GM13977 (cell line): ENCODE measurements at regions not wholly inside any gene's neighbourhood (a gene's known extent, or its start where the extent isn't known, plus 50 kb on each side); places are given as distances from the start of the nearest gene placed in this dataset.

Experiments
- DNase-seq: peaks from one replicate; pipeline ENCODE4 v3.0.0; 2012; ENCODE audit warnings: low spot score
- CTCF ChIP-seq: IDR thresholded peaks from 2 replicates; pipeline ENCODE4 v1.5.1; 2012; ENCODE audit warnings: mild to moderate bottlenecking, control low read depth; ENCODE audit not compliant: insufficient read depth; ENCODE audit errors: extremely low read depth, missing control alignments
- in situ Hi-C: fragments of 300-500 bp; cut with MboI; formaldehyde crosslinking; loops from one replicate; pipeline ENCODE4 v1.12.0; 2022; ENCODE audit warnings: low sequenced_read_pairs, low pct_unique_long_range_greater_than_20kb, mixed read lengths, inconsistent platforms; ENCODE audit not compliant: unreplicated experiment

- no peak for TF ChIP-seq CTCF
- DNase-seq: no peak
Observed at GRCh38 chr1:99464738-99465137, 181.2 kb upstream of the PALMD start.

GRCh38 chr1:99465176-99465900 lies 180.6 kb upstream of the PALMD start:
- in situ Hi-C loops: no loop called here
- TF ChIP-seq CTCF: no peak
- DNase-seq: no peak

More at GRCh38 chr1:99464738-99465137, 181.2 kb upstream of the PALMD start:
- in situ Hi-C loops: no loop called here

- DNase-seq: no peak
- TF ChIP-seq CTCF: no peak
- in situ Hi-C loops: no loop called here
Observed at GRCh38 chr1:99467645-99468044, 178.3 kb upstream of the PALMD start.

- DNase-seq: no peak
- in situ Hi-C loops: no loop called here
- TF ChIP-seq CTCF: no peak
Observed at GRCh38 chr1:99469550-99469971, 176.4 kb upstream of the PALMD start.

GRCh38 chr1:99472893-99473292 lies 173.0 kb upstream of the PALMD start:
- in situ Hi-C loops: no loop called here
- no peak for TF ChIP-seq CTCF

GRCh38 chr1:99474350-99474893 lies 171.5 kb upstream of the PALMD start:
- in situ Hi-C loops: no loop called here
- no peak for DNase-seq
- TF ChIP-seq CTCF: no peak

More at GRCh38 chr1:99472893-99473292, 173.0 kb upstream of the PALMD start:
- DNase-seq: no peak

GRCh38 chr1:99476058-99476457 lies 169.9 kb upstream of the PALMD start:
- in situ Hi-C loops: loop anchor here (25.0 kb wide), 1 partner anchor 289 kb away; no protein-coding TSS in a partner anchor
- no peak for DNase-seq
- no peak for TF ChIP-seq CTCF
